HG02884 (cell line): ENCODE measurements at regions not wholly inside any gene's neighbourhood (a gene's known extent, or its start where the extent isn't known, plus 50 kb on each side); places are given as distances from the start of the nearest gene placed in this dataset.

Experiments used
- ATAC-seq: cut with Tn5 transposase; IDR thresholded peaks from one replicate; pipeline ENCODE4 v1.9.1; 2021; ENCODE audit warnings: mild to moderate bottlenecking, moderate library complexity; ENCODE audit not compliant: unreplicated experiment

DNA sequence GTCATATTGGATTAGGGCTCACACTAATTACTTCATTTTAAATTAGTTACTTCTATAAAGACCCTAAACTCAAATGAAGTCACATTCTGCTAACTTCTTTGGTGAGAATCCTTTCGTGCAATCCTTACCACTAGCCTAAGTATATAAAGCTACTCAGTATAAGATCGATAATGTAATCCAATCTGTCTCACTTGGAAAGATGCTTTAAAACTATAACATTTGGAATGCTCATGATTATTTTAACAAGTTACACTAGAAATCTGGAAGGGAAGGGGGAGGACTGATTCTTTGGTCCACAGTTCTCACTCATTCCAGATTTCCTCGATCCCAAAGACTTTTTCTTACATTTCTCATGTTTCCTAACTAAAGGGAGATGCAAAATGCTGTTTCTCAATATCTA, 336.4 kb upstream of the SLIT2 start:
- ATAC-seq, result no peak

DNA sequence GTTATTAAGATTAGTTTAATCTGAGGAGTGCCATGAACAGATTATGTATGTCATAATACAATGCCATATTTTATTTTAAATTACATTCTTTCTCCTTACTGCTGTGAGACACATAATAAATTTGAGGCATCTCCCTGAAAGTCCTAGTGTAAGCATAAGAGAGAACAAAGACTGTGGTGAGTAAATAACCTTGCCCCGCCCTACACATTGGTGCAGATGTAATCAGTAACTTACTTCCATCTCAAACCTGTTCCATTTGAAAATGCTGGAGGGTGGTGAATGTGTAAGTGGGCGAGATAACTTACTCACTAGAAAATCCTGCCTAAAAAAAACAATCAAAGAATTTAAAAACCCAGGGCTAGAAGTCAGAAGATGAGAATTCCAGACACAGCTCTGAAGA, 338.1 kb upstream of the SLIT2 start:
- ATAC-seq, result no peak

DNA sequence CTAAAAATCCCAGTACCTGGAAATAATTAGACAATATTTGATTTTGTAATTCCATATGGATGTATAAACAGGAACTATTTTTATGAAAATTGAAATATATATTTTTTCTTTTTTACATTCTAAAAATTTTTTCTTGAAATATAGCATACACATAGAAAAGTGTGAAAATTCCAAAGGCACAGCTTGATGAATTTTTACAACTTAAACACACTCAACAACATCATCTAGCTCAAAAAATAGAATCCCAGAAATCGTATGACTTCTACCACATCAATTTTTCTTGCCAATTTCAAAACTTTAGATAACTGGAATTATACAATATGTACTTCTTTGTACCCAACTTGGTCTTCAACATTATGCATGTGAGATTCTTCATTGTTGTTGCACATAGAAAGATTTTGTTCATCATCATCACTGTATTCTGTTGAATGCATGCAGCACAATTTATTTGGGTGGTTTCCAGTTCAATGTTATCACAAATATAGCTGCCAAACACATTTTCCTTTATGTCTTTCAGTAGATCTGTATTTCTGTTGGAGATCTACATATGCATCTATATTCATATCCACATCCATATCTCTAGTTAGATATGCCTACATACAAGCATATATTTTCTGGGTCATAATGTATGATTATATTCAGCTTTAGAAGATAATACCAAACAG, 340.7 kb upstream of the SLIT2 start:
- no peak for ATAC-seq

DNA sequence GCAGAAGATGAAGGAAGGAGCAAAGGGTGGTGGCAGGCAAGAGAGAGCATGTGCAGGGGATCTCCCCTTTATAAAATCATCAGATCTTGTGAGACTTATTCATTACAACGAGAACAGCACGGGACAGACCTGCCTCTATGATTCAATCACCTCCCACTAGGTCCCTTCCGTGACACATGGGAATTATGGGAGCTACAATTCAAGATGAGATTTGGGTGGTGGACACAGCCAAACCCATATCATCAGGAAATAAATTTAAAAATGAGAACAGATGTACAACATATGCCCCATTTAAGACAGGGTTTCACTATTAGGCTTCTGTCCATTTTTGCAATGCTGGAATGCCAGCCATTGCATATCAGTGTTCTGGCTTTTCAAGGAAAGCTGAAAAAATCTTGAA, 346.7 kb upstream of the SLIT2 start:
- no peak for ATAC-seq

DNA sequence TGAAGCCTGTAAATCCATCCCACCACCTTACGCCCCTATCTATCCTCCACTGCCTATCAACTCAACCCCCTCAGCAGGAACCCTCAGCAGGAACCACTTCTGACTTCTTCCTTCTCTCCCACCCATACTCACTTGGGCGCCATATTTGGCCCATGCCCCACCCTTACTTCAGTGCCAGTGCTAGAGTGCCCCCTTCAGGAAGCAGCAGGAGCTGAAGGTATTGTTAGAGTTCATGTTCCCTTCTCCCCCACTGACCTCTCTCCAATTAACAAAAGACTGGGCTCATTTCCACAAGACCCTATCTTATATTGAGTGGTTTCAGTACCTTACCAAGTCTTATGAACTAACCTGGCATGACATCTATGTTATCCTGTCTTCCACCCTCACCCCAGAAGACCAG, 363.1 kb upstream of the SLIT2 start:
- no peak for ATAC-seq

DNA sequence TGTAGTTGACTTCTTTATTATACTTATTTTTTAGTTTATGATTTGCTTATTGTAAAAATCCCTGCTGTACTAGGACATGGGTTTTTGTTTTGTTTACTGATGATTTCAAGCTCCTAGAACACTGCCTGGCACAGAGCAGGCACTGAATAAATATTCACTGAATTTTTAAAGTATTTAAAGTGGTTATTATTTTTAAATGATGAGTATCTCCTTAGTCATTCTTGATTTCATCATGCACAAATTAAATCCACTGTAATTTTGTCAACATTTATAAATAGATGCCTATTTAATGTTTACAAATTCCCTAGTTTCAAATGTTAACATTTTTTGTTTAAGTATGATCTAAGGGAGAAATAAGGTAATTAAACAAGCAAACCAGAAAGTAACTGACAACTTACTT, 367.9 kb upstream of the SLIT2 start:
- ATAC-seq, result no peak

DNA sequence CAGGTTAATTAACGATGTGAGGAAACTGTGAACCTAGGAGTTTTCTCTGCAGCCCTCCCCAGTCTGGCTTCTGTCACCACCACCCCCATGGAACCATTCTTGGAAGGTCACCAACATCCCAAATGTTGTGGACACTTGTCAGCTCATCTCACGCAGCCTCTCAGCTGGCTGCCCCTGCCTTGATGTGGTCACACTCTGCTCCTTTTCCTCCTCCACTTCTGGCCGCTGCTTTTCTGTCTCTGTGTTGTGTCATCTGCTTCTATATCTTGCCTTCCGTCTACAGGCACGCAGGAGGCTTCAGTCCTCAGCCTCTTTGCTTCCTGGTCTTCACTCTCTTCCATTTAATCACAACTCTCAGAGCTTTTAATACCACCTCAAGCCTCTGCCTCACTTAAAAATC, 371.5 kb upstream of the SLIT2 start:
- no peak for ATAC-seq

DNA sequence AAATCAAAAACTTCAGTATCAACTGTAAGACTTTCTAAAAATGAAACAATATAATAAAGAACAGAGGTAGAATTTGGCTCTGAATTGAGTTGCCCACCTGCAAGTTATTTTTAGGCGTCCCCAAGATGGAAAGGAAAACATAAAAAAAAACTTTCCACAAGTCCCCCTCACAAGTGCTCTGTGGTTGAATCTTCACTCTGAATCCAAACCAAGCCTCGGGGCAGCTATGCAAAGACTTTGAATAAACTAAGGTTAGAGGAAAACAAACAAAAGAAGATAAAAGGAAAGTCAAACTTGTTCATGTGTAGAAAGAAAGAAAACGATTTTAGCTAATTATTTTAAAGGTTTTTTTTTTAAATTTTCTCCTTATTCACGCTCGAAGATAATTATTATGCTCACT, 372.4 kb upstream of the SLIT2 start:
- no peak for ATAC-seq

DNA sequence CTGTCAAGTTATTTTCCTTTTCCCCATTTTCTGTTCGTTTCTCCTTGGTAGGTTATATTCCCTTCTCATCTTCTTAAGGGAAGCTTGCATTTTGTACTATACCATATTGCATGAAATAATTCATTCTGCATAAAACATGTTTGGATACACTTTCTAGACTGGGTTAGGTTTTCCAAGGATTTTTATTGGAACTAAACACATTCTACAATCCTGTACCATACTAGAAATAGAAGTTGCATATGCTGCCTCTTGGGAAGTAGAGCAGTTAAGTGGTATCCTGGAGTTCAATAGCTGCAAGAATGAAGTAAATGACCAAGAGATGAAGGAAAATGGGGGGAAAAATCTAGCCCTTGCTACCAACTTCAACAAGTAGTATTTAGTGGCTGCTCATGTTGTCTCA, 393.7 kb upstream of the SLIT2 start:
- ATAC-seq, result no peak

DNA sequence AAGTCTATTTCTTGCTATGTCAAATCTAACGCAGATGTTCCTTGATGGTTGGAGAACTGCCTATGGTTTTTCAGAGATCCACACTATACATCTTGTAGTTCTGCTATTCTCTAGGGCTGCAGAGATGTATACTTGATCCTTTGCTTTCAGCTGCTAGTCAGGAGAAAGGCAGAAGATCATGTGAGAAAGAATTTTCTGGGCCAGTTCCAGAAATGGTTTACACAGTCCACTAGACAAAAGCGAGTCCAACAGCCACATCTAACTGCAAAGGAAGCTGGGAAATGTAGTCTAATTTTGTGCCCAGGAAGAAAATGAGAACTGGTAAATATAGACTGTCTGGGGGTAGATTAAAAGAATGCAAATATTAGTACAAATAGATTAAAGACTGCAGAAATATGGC, 394.3 kb upstream of the SLIT2 start:
- no peak for ATAC-seq

DNA sequence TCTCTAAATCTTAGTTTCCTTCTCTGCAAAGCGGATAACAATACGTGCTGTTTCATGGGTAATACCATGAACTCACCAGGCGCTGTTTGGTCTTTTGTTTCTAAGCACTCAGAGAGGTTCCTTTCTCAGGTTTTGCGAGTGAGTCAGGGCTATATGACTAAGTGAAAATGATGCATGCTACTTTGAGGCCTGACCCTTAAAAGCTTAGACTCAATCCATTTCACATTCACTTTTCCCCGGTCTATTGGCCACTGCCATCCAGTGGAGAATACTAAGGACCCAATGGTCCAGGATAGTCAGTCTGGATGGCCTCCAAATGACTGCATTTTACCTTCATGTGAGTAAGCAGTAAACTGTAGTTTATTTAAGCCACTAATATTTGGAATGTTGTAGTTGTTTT, 400.8 kb upstream of the SLIT2 start:
- no peak for ATAC-seq

DNA sequence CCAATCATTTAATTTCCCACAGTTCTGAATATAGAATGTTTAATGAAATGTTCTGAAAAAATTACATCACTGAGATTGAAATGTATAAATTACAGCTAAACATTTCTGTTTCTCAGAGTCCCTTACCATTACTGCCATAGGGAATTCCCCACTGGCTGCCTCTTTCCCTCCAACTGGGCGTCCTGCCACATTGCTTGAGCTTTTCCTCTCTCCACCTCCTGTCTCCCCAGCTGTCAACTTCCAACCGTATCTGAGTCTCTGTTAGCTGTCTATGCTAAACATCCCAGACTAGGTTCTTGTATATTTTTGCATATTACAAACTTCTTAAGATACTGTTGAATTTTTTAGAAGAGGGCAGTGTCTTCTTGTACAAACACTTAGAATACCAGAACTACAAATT, 407.3 kb upstream of the SLIT2 start:
- no peak for ATAC-seq

DNA sequence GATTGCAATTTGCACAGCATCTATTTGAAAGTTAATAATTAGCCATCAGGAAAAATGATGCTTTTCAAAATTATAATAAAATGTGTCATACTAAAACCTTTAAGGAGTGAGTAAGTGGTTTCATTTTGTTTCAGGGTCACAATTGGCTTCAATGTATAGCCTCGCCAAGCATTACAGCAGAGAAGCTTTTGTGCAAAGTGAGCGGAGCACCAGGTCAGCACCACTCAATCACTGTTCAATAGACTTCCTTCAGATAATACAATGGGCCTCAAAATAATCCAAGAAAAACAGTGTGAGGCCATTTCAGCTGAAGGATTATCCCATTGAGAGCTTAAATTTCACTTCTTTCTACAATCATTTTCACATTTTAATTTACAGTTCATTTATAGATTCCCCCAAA, 409.2 kb upstream of the SLIT2 start:
- no peak for ATAC-seq

DNA sequence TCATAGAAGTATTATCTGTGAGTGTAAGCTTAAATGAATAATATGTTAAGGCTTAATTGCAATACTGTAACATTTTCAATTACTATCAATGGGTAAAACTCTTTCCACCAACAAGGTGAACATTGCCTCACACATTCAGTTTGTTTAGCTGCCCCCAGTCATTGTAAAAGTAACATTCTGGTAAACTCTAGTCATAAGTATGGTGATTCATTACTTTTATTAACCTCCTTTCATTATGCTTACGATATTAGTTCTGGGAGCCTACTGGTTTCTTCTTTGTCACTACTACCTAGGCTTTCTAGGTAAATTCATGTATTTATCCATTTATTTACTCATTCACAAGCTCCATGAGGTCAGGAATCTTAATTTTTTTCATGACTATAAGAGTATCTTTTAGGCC, 412.8 kb upstream of the SLIT2 start:
- no peak for ATAC-seq

DNA sequence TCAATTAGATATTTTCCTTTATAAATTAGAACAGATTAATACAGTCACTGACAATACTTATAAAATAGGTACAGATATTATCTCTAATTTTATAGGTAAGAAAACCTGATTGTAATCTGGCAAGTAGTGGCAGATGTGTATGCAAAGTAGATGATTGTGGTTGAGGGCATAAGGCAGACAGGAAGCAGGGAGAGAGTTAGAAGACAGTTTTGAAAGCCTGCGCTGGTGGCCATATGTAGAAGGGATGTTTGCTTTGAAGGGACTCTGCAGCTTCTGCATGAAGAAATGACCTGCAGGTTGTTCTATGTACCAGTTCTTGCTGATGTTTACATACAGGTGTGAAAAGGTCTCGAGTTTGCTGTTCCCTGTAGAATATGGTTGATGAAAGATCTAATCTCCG, 416.3 kb upstream of the SLIT2 start:
- no peak for ATAC-seq

DNA sequence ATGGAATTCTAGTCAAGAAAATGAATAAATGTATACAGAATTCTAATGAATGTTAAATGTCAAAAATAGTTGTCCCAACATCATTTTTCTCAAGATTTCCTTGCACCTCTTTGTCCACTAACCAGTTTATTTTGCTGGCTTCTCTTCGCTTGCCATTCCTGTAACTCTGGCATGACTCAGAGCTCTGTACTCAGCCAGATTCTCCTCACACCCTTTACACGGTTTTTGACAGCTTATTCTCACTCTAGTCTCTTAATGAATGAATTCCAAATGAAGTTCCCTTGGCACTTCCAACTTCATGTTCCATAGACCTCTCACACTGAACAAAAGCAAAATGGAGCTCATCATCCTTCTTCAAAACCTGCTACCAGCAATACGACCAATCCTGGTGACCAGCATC, 419.3 kb upstream of the SLIT2 start:
- ATAC-seq, result no peak

DNA sequence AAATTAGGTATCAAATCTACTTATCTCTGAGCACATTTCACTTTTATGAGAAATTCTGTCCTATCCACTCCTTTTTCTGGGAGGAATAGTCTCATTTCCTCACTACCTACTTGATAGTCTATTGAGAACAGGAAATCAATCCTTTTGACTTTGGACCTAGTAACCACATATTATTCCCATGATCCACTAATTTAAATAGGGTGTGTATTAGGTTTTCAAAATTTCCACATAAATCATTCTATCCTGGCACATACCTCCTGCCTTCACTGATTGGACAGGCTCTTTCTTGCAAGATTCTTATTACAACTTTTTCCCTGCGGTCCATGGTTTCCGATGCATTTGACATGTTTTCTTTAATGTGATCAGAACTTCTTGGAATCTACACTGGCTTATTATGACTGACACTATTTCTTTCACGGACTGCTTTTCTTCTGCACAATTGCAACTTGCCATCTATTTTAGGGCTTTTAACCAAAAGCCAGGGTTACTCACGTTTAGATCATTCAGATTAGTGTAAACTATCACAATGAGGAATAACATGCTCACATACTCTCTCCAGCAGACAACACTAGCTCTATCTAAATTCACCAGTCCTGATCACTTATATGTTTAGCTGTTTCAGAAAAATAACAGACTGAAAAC, 419.9 kb upstream of the SLIT2 start:
- ATAC-seq, result no peak

DNA sequence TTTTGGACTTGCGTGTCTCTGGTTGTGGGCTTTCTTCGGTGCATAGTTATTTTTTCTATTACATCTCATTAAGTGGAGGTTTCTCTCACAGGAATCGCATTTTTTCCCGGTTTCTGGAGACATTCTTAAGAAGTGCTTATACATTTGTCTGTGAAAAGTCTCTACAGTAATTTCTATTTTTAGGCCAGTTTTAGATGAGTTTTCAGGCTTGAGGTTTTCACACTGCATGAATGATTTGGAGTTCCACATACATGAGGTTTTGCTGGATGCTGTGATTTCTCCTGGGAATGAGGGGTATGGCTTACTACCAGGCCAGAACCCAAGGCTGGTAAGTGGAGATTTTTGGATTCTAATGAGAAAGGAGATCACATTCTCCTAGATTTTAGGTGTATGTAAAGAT, 422.6 kb upstream of the SLIT2 start:
- no peak for ATAC-seq

DNA sequence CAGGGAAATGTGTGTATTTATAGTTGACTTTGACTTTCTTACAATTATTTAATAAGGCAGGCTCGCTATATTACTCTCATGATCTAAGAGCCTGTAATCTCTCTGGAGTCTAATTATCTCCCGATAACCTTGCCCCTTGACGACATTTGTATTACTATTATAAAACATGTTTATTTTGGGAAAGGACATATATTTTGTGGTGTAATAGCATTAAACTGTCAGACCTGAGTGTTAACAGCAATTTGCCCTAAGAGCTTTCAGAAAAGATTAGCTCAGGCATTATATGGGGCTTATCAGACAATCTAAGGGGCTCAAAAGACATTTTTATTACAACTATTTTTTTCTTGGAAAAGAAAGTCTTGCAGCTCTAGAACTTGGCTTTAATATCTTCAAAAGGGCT, 427.9 kb upstream of the SLIT2 start:
- ATAC-seq, result no peak

DNA sequence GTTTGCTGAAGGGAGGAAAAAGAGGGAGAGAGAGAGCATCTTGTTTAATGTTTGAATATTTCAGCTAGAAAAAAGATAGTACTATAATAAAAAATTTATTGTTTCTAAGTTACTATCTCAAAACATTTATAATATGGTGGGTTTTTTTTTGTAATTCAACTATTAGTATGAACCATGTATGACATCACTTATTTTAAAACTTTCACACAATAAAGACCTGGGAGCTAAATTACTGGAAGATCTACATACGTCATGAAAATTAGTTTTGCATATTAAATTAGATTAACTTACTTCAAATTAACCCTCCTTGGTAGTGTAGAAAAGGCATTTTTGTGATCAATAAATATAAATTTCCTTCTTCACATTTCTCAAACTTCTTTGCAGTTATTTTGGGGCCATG, 432.0 kb upstream of the SLIT2 start:
- ATAC-seq, result no peak

DNA sequence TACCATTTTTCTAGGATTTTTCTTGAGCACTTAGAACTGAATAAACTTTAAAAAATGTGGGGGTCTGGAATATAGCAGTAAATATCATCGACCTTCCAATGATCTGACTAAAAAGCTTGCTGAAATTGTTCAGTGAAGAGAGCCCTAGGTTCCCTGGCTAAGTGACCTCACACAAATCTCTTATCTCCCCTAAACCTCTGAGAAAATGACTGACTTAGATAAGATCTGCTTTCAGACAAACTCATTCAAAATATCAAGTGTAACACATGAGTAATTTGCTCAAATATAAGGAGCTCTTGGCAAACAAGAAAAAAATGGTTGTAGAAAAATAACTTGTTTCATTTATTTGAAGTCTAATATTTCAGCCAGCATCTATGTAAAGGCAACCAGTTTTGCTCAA, 441.7 kb upstream of the SLIT2 start:
- no peak for ATAC-seq

DNA sequence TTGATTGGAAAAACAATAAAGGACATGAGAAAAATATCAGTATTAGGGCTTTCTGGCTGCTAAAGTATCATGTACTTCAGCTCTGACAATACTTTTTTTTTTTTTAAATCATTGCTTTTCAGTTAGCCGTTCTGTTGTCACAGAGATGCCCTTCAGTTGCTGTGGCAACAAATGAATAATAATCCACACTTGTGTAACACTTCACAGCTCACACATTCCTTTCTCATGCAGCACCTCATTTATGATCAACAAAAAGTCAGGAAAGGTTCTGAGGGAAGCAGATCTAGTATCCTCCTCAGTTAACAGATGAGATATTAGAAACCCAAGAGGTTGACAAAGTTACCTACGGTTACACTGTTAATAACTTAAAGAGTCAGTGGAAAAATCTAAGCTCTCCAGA, 444.2 kb upstream of the SLIT2 start:
- ATAC-seq, result no peak

DNA sequence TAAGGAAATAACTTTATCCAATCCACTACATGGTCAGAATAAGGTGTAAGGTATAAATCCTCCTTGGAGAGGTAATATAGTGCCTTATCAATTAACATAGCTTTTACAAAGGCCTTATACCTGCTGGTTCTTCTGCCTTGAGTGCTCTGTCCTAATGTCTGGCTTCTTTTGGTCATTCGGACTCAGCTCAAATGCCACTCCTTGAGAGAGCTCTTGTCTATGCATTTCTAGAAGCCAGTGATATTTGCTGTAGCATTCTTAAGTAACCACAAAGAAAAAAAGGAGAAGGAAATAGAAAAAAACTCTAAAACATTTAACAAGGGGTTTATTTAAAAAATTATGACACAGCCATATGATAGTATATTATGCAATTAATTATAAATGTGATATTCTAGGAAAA, 444.8 kb upstream of the SLIT2 start:
- no peak for ATAC-seq
